ENCODE measurements at regions not wholly inside any gene's neighbourhood (a gene's known extent, or its start where the extent isn't known, plus 50 kb on each side); places are given as distances from the start of the nearest gene placed in this dataset.
A peak's percentile ranks its signal among the peaks of the same experiment; 100 is the strongest.

- Histone ChIP-seq H4K20me1 (ENCODE audit: insufficient read depth, low read length) (no peaks in the 10 kb centered on the region), H3K27me3 (ENCODE audit: insufficient read depth, low read length) (no peaks in the 10 kb centered on the region), H3K9me3 (ENCODE audit: insufficient read depth, low read depth, low read length) (no peaks in the 10 kb centered on the region), H3K27ac (ENCODE audit: low read depth, low read length) (no peak overlapping the region), H3K4me3 (ENCODE audit: insufficient read depth, low read depth, low read length) (no peak overlapping the region), H3K9ac (ENCODE audit: low read length) (no peak overlapping the region), H3K4me1 (ENCODE audit: insufficient read depth, low read length) (no peaks in the 10 kb centered on the region), H3K79me2 (ENCODE audit: insufficient read depth, low read length) (no peaks in the 10 kb centered on the region), H3K36me3 (ENCODE audit: insufficient read depth, low read length) (no peaks in the 10 kb centered on the region), H3K4me2 (ENCODE audit: low read length) (no peak overlapping the region), H2AFZ (ENCODE audit: low read depth, low read length) (no peak overlapping the region)
- H3K27ac Mint-ChIP-seq (ENCODE audit: unreplicated experiment), result no peak overlapping the region
- no peaks in the 10 kb centered on the region for H3K9me3 Mint-ChIP-seq (ENCODE audit: unreplicated experiment)
- FAIRE-seq (no peak), DNase-seq (ENCODE audit: low read depth) (no peak)
- no peaks in the 10 kb centered on the region for H3K27me3 Mint-ChIP-seq (ENCODE audit: low read depth, unreplicated experiment)
- H3K4me1 Mint-ChIP-seq (ENCODE audit: low read depth, unreplicated experiment), result peaks cover 8% of the 10 kb centered on the region
- no peak overlapping the region for H3K4me3 Mint-ChIP-seq (ENCODE audit: unreplicated experiment)
- TF ChIP-seq, protein P1, sequence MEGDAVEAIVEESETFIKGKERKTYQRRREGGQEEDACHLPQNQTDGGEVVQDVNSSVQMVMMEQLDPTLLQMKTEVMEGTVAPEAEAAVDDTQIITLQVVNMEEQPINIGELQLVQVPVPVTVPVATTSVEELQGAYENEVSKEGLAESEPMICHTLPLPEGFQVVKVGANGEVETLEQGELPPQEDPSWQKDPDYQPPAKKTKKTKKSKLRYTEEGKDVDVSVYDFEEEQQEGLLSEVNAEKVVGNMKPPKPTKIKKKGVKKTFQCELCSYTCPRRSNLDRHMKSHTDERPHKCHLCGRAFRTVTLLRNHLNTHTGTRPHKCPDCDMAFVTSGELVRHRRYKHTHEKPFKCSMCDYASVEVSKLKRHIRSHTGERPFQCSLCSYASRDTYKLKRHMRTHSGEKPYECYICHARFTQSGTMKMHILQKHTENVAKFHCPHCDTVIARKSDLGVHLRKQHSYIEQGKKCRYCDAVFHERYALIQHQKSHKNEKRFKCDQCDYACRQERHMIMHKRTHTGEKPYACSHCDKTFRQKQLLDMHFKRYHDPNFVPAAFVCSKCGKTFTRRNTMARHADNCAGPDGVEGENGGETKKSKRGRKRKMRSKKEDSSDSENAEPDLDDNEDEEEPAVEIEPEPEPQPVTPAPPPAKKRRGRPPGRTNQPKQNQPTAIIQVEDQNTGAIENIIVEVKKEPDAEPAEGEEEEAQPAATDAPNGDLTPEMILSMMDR (IDR thresholded peaks at IDR 0.05; ENCODE audit: insufficient read depth, low read depth, low read length), result no peak
- no peak for TF ChIP-seq EZH2 (IDR thresholded peaks at IDR 0.05; ENCODE audit: insufficient read depth, low read length)
- H3K36me3 Mint-ChIP-seq (ENCODE audit: low read depth, unreplicated experiment), result no peaks in the 10 kb centered on the region
Observed at GRCh38 chr4:151527699-151528098, 118.7 kb downstream of the FHIP1A start.

DNA sequence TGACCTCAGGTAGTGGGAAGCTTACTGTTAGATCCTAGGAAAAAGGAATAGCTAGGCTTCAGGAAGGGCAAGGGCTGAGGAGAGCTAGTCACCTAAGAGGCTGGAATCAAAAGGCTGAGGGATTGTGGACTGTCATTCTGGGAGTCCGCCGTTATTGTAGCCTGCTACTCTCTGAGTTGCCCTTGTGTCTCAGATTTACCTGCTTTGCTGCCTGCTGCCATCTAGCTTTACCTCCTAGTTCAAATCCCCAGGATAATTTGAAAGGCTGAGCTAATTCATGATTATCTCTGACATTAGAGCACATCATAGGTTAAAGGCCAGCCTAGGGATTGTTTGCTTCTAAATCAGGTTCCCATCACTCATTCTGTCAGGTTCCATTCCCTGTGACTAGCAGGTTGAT lies 120.2 kb downstream of the FHIP1A start:
- Mint-ChIP-seq H3K27ac (ENCODE audit: unreplicated experiment) (no peak overlapping the region), H3K36me3 (ENCODE audit: low read depth, unreplicated experiment) (no peaks in the 10 kb centered on the region), H3K4me1 (ENCODE audit: low read depth, unreplicated experiment) (peaks cover 8% of the 10 kb centered on the region), H3K9me3 (ENCODE audit: unreplicated experiment) (no peaks in the 10 kb centered on the region), H3K4me3 (ENCODE audit: unreplicated experiment) (no peak overlapping the region), H3K27me3 (ENCODE audit: low read depth, unreplicated experiment) (no peaks in the 10 kb centered on the region)
- H3K27ac ChIP-seq (ENCODE audit: low read depth, low read length), result no peak overlapping the region
- H4K20me1 ChIP-seq (ENCODE audit: insufficient read depth, low read length), result no peaks in the 10 kb centered on the region
- no peaks in the 10 kb centered on the region for H3K36me3 ChIP-seq (ENCODE audit: insufficient read depth, low read length)
- H3K27me3 ChIP-seq (ENCODE audit: insufficient read depth, low read length), result no peaks in the 10 kb centered on the region
- H3K4me2 ChIP-seq (ENCODE audit: low read length), result no peak overlapping the region
- H2AFZ ChIP-seq (ENCODE audit: low read depth, low read length), result no peak overlapping the region
- no peaks in the 10 kb centered on the region for H3K9me3 ChIP-seq (ENCODE audit: insufficient read depth, low read depth, low read length)
- no peak for TF ChIP-seq EZH2 (IDR thresholded peaks at IDR 0.05; ENCODE audit: insufficient read depth, low read length)
- TF ChIP-seq, protein P1 (IDR thresholded peaks at IDR 0.05; ENCODE audit: insufficient read depth, low read depth, low read length), result no peak
- FAIRE-seq (no peak), DNase-seq (ENCODE audit: low read depth) (no peak)
- no peak overlapping the region for H3K4me3 ChIP-seq (ENCODE audit: insufficient read depth, low read depth, low read length)
- no peak overlapping the region for H3K9ac ChIP-seq (ENCODE audit: low read length)
- H3K4me1 ChIP-seq (ENCODE audit: insufficient read depth, low read length), result no peaks in the 10 kb centered on the region
- H3K79me2 ChIP-seq (ENCODE audit: insufficient read depth, low read length), result no peaks in the 10 kb centered on the region

- FAIRE-seq (no peak), DNase-seq (ENCODE audit: low read depth) (peak; percentile 53)
- Histone ChIP-seq H3K4me1 (ENCODE audit: insufficient read depth, low read length) (no peaks in the 10 kb centered on the region), H3K4me2 (ENCODE audit: low read length) (no peak overlapping the region), H3K27me3 (ENCODE audit: insufficient read depth, low read length) (no peaks in the 10 kb centered on the region), H3K79me2 (ENCODE audit: insufficient read depth, low read length) (no peaks in the 10 kb centered on the region), H3K9ac (ENCODE audit: low read length) (no peak overlapping the region), H4K20me1 (ENCODE audit: insufficient read depth, low read length) (no peaks in the 10 kb centered on the region), H3K27ac (ENCODE audit: low read depth, low read length) (no peak overlapping the region), H2AFZ (ENCODE audit: low read depth, low read length) (no peak overlapping the region), H3K4me3 (ENCODE audit: insufficient read depth, low read depth, low read length) (no peak overlapping the region), H3K9me3 (ENCODE audit: insufficient read depth, low read depth, low read length) (no peaks in the 10 kb centered on the region), H3K36me3 (ENCODE audit: insufficient read depth, low read length) (no peaks in the 10 kb centered on the region)
- Mint-ChIP-seq H3K4me3 (ENCODE audit: unreplicated experiment) (no peak overlapping the region), H3K36me3 (ENCODE audit: low read depth, unreplicated experiment) (no peaks in the 10 kb centered on the region), H3K27me3 (ENCODE audit: low read depth, unreplicated experiment) (no peaks in the 10 kb centered on the region), H3K4me1 (ENCODE audit: low read depth, unreplicated experiment) (peaks cover 8% of the 10 kb centered on the region), H3K27ac (ENCODE audit: unreplicated experiment) (peak overlapping the region; percentile 47), H3K9me3 (ENCODE audit: unreplicated experiment) (no peaks in the 10 kb centered on the region)
- TF ChIP-seq, protein P1 (IDR thresholded peaks at IDR 0.05; ENCODE audit: insufficient read depth, low read depth, low read length), result no peak
- no peak for TF ChIP-seq EZH2 (IDR thresholded peaks at IDR 0.05; ENCODE audit: insufficient read depth, low read length)
Observed at GRCh38 chr4:151530230-151530629, 121.3 kb downstream of the FHIP1A start.

Measured in astrocyte (in vitro differentiated cells and primary cell).